H9 (cell line): ENCODE measurements at regions not wholly inside any gene's neighbourhood (a gene's known extent, or its start where the extent isn't known, plus 50 kb on each side); places are given as distances from the start of the nearest gene placed in this dataset.

Source experiments
- DNase-seq: peaks from one replicate; pipeline ENCODE4 v3.0.0-alpha.2; 2017
- H2AFZ ChIP-seq: one replicate; pipeline ENCODE4 v1.6.1; 2013; ENCODE audit warnings: mild to moderate bottlenecking, low read length, control low read depth, moderate library complexity
- H2AK5ac ChIP-seq: 2 replicates; pipeline ENCODE4 v1.6.1; 2013; ENCODE audit warnings: low read length, control low read depth, mixed read lengths; ENCODE audit not compliant: insufficient read length
- H2BK120ac ChIP-seq: one replicate; pipeline ENCODE4 v1.6.1; 2013; ENCODE audit warnings: low read depth, mild to moderate bottlenecking, low read length, control low read depth, inconsistent platforms; ENCODE audit not compliant: poor library complexity, severe bottlenecking
- H2BK12ac ChIP-seq: 2 replicates; pipeline ENCODE4 v1.6.1; 2013; ENCODE audit warnings: low read length, control low read depth, mixed read lengths, low read depth; ENCODE audit not compliant: insufficient read length
- H2BK15ac ChIP-seq: 2 replicates; pipeline ENCODE4 v1.6.1; 2013; ENCODE audit warnings: low read depth, low read length, control low read depth
- H2BK20ac ChIP-seq: one replicate; pipeline ENCODE4 v1.6.1; 2013; ENCODE audit warnings: low read depth, mild to moderate bottlenecking, low read length, control low read depth, inconsistent platforms; ENCODE audit not compliant: poor library complexity, severe bottlenecking
- H2BK5ac ChIP-seq: 2 replicates; pipeline ENCODE4 v1.6.1; 2013; ENCODE audit warnings: low read length, control low read depth, mixed read lengths; ENCODE audit not compliant: insufficient read length
- H3K14ac ChIP-seq: 2 replicates; pipeline ENCODE4 v1.6.1; 2013; ENCODE audit warnings: low read length, control low read depth; ENCODE audit not compliant: insufficient read depth
- H3K18ac ChIP-seq: 2 replicates; pipeline ENCODE4 v1.6.1; 2013; ENCODE audit warnings: low read depth, mild to moderate bottlenecking, mixed read lengths, low read length, control low read depth; ENCODE audit not compliant: insufficient read length
- H3K23ac ChIP-seq: 2 replicates; pipeline ENCODE4 v1.6.1; 2013; ENCODE audit warnings: low read length, control low read depth, mixed read lengths, low read depth; ENCODE audit not compliant: insufficient read length
- H3K23me2 ChIP-seq: 2 replicates; pipeline ENCODE4 v1.6.1; 2013; ENCODE audit warnings: low read depth, mild to moderate bottlenecking, mixed read lengths, low read length, control low read depth; ENCODE audit not compliant: insufficient read length, poor library complexity, severe bottlenecking
- H3K27ac ChIP-seq: 2 replicates; pipeline ENCODE4 v1.5.1; 2013; ENCODE audit warnings: low read length, control low read depth, mixed read lengths, low read depth; ENCODE audit not compliant: insufficient read length
- H3K27me3 ChIP-seq: 2 replicates; pipeline ENCODE4 v1.6.1; 2013; ENCODE audit warnings: low read length, control low read depth, inconsistent platforms; ENCODE audit not compliant: insufficient read depth
- H3K4ac ChIP-seq: 2 replicates; pipeline ENCODE4 v1.6.1; 2013; ENCODE audit warnings: low read depth, mild to moderate bottlenecking, control low read depth, inconsistent platforms, low read length, moderate library complexity
- H3K4me1 ChIP-seq: 2 replicates; pipeline ENCODE4 v1.6.1; 2013; ENCODE audit warnings: low read length, control low read depth, inconsistent platforms; ENCODE audit not compliant: insufficient read depth
- H3K4me2 ChIP-seq: 2 replicates; pipeline ENCODE4 v1.6.1; 2013; ENCODE audit warnings: low read length, control low read depth, mixed read lengths; ENCODE audit not compliant: insufficient read length, insufficient read depth
- H3K56ac ChIP-seq: 2 replicates; pipeline ENCODE4 v1.6.1; 2013; ENCODE audit warnings: low read depth, mild to moderate bottlenecking, mixed read lengths, low read length, control low read depth; ENCODE audit not compliant: insufficient read length
- H3K79me1 ChIP-seq: 2 replicates; pipeline ENCODE4 v1.6.1; 2013; ENCODE audit warnings: low read depth, mild to moderate bottlenecking, moderate library complexity, low read length, control low read depth, inconsistent platforms; ENCODE audit not compliant: insufficient read depth, poor library complexity, severe bottlenecking
- H3K79me2 ChIP-seq: 2 replicates; pipeline ENCODE4 v1.6.1; 2013; ENCODE audit warnings: low read length, control low read depth, inconsistent platforms; ENCODE audit not compliant: insufficient read depth
- H3K9ac ChIP-seq: 2 replicates; pipeline ENCODE4 v1.6.1; 2013; ENCODE audit warnings: low read length, control low read depth, mixed read lengths; ENCODE audit not compliant: insufficient read length; ENCODE audit errors: extremely low read depth
- H3K9me3 ChIP-seq: one replicate; pipeline ENCODE4 v1.6.1; 2013; ENCODE audit warnings: low read depth, low read length, inconsistent platforms; ENCODE audit not compliant: control insufficient read depth
- H3T11ph ChIP-seq: one replicate; pipeline ENCODE4 v1.6.1; 2013; ENCODE audit warnings: mild to moderate bottlenecking, low read length, control low read depth, inconsistent platforms
- H4K20me1 ChIP-seq: one replicate; pipeline ENCODE4 v1.6.1; 2013; ENCODE audit not compliant: control insufficient read depth, insufficient read length, insufficient read depth
- H4K5ac ChIP-seq: 2 replicates; pipeline ENCODE4 v1.6.1; 2013; ENCODE audit warnings: low read depth, mild to moderate bottlenecking, mixed read lengths, low read length, control low read depth; ENCODE audit not compliant: insufficient read length
- H4K8ac ChIP-seq: replicated peaks from 2 replicates; pipeline ENCODE4 v1.6.1; 2013; ENCODE audit warnings: low read length, control low read depth, mixed read lengths, low read depth; ENCODE audit not compliant: insufficient read length
- H4K91ac ChIP-seq: 2 replicates; pipeline ENCODE4 v1.6.1; 2013; ENCODE audit warnings: low read depth, mild to moderate bottlenecking, moderate library complexity, mixed read lengths, low read length, control low read depth; ENCODE audit not compliant: insufficient read length
- H3K27ac Mint-ChIP-seq, 3 experiments: 2 replicates in 2 of 3; 3 replicates in 1 of 3; pipeline ENCODE4 v1.8.0; 2020 to 2021; ENCODE audit warnings: mixed read lengths in 3 of 3, mild to moderate bottlenecking in 1 of 3, moderate library complexity in 1 of 3
- H3K27me3 Mint-ChIP-seq: 2 replicates; pipeline ENCODE4 v1.8.0; 2021; ENCODE audit warnings: low read depth, mild to moderate bottlenecking, moderate library complexity, mixed read lengths
- H3K36me3 Mint-ChIP-seq, 3 experiments: 2 replicates in 2 of 3; 3 replicates in 1 of 3; pipeline ENCODE4 v1.8.0; 2020 to 2021; ENCODE audit warnings: low read depth in 3 of 3, mixed read lengths in 3 of 3; ENCODE audit not compliant: insufficient read depth in 1 of 3
- H3K4me1 Mint-ChIP-seq, 2 experiments: 2 replicates each; pipeline ENCODE4 v1.8.0; 2020; ENCODE audit warnings: mixed read lengths in 2 of 2
- H3K4me3 Mint-ChIP-seq, 2 experiments: 2 replicates in 1 of 2; 3 replicates in 1 of 2; pipeline ENCODE4 v1.8.0; 2020 to 2021; ENCODE audit warnings: mild to moderate bottlenecking in 2 of 2, mixed read lengths in 2 of 2, moderate library complexity in 1 of 2
- H3K9me3 Mint-ChIP-seq, 2 experiments: 2 replicates in 1 of 2; 3 replicates in 1 of 2; pipeline ENCODE4 v1.8.0; 2020; ENCODE audit warnings: mild to moderate bottlenecking in 2 of 2, mixed read lengths in 2 of 2, moderate library complexity in 1 of 2
- CTCF ChIP-seq: fragments of 200-600 bp; sonication (generic); conservative IDR thresholded peaks from 3 replicates; pipeline ENCODE4 v1.8.0; 2021; ENCODE audit warnings: antibody characterized with exemption, mild to moderate bottlenecking
- WGBS: extraction: QIAGEN DNeasy Blood & Tissue Kit; methylation state at CpG from one replicate; pipeline ENCODE4 v1.1.7; 2013; ENCODE audit warnings: missing lambda C conversion rate, low lambda C conversion rate, mixed read lengths; ENCODE audit not compliant: insufficient read length; ENCODE audit errors: extremely low coverage; 5-methylcytosine and 5-hydroxymethylcytosine counted together

- Histone ChIP-seq H3T11ph (no peak overlapping the region), H3K14ac (no peak overlapping the region), H3K4me2 (no peak overlapping the region), H3K18ac (no peak overlapping the region), H4K8ac (no peak overlapping the region), H4K5ac (no peak overlapping the region), H3K56ac (no peak overlapping the region), H2BK15ac (no peak overlapping the region), H2BK5ac (no peak overlapping the region), H3K9ac (no peak overlapping the region), H2AFZ (no peak overlapping the region), H3K27ac (no peak overlapping the region), H3K27me3 (no peaks in the 10 kb centered on the region), H3K4ac (no peak overlapping the region), H4K91ac (no peak overlapping the region), H3K4me1 (peaks cover 3% of the 10 kb centered on the region; the same call in 1 of the 2 replicates), H3K79me1 (no peaks in the 10 kb centered on the region), H3K9me3 (no peaks in the 10 kb centered on the region), H2BK120ac (no peak overlapping the region), H3K23ac (no peak overlapping the region), H3K79me2 (no peaks in the 10 kb centered on the region), H2AK5ac (no peak overlapping the region), H4K20me1 (no peaks in the 10 kb centered on the region), H2BK20ac (no peak overlapping the region), H2BK12ac (no peak overlapping the region), H3K23me2 (no peaks in the 10 kb centered on the region)
- DNase-seq: no peak
- Mint-ChIP-seq H3K4me1 (peaks cover 10 to 12% of the 10 kb centered on the region in 2 experiments), H3K27ac (peak overlapping the region in 2 of 3 experiments; percentile 20 to 31; a peak in 1 of 7 replicates), H3K9me3 (no peaks in the 10 kb centered on the region), H3K36me3 (no peaks in the 10 kb centered on the region), H3K4me3 (no peak overlapping the region), H3K27me3 (peaks cover 3% of the 10 kb centered on the region)
- WGBS: no CpG with 5 or more reads among the region's 5 CpGs
- no peak for TF ChIP-seq CTCF
Observed at GRCh38 chr16:9232102-9232770, 140.8 kb downstream of the HAPSTR1 start.
